Naive B cell (primary cell): ENCODE measurements at regions not wholly inside any gene's neighbourhood (a gene's known extent, or its start where the extent isn't known, plus 50 kb on each side); places are given as distances from the start of the nearest gene placed in this dataset.

Source experiments
- ATAC-seq, 2 donors: fragments of 150-1000 bp; cut with Tn5 transposase; 2 replicates each; pipeline ENCODE4 v1.10.0; 2021; ENCODE audit warnings: low read depth in 2 of 2, mild to moderate bottlenecking in 2 of 2, moderate library complexity in 2 of 2
- DNase-seq: peaks from one replicate; pipeline ENCODE4 v3.0.0; 2022
- H3K27ac Mint-ChIP-seq, 6 donors: one replicate each; pipeline ENCODE4 v1.8.0; 2020 to 2022; ENCODE audit warnings: mild to moderate bottlenecking in 6 of 6, mixed read lengths in 6 of 6, moderate library complexity in 5 of 6, inconsistent platforms in 2 of 6
- H3K27me3 Mint-ChIP-seq, 3 donors: one replicate each; pipeline ENCODE4 v1.8.0; 2021 to 2022; ENCODE audit warnings: mixed read lengths in 3 of 3, mild to moderate bottlenecking in 1 of 3
- H3K36me3 Mint-ChIP-seq, 2 donors: one replicate each; pipeline ENCODE4 v1.8.0; 2020 to 2022; ENCODE audit warnings: mixed read lengths in 2 of 2, inconsistent platforms in 1 of 2, mild to moderate bottlenecking in 1 of 2
- H3K4me1 Mint-ChIP-seq, 3 donors: one replicate each; pipeline ENCODE4 v1.8.0; 2020 to 2022; ENCODE audit warnings: mixed read lengths in 3 of 3, inconsistent platforms in 1 of 3, mild to moderate bottlenecking in 1 of 3, moderate library complexity in 1 of 3
- H3K4me3 Mint-ChIP-seq, 8 donors: one replicate each; pipeline ENCODE4 v1.8.0; 2020 to 2022; ENCODE audit warnings: mild to moderate bottlenecking in 8 of 8, mixed read lengths in 8 of 8, moderate library complexity in 8 of 8, inconsistent platforms in 2 of 8
- H3K9me3 Mint-ChIP-seq, 7 donors: one replicate each; pipeline ENCODE4 v1.8.0; 2020 to 2022; ENCODE audit warnings: mixed read lengths in 7 of 7, mild to moderate bottlenecking in 5 of 7, inconsistent platforms in 2 of 7, moderate library complexity in 1 of 7

GRCh38 chr6:93567164-93567563, 147.8 kb upstream of the EPHA7 start:
- Mint-ChIP-seq H3K4me1 (no peaks in the 10 kb centered on the region), H3K27ac (no peak overlapping the region), H3K36me3 (no peaks in the 10 kb centered on the region), H3K27me3 (no peaks in the 10 kb centered on the region), H3K9me3 (peaks cover 0 to 4% (median 0%) of the 10 kb centered on the region in 7 donors), H3K4me3 (no peak overlapping the region)
- ATAC-seq (no peak), DNase-seq (no peak)

GRCh38 chr6:93566285-93566684, 146.9 kb upstream of the EPHA7 start:
- Mint-ChIP-seq H3K36me3 (no peaks in the 10 kb centered on the region), H3K27me3 (no peaks in the 10 kb centered on the region), H3K4me3 (no peak overlapping the region), H3K4me1 (no peaks in the 10 kb centered on the region), H3K27ac (no peak overlapping the region), H3K9me3 (peaks cover 0 to 4% (median 0%) of the 10 kb centered on the region in 7 donors)
- DNase-seq (no peak), ATAC-seq (no peak)

- Mint-ChIP-seq H3K4me1 (no peaks in the 10 kb centered on the region), H3K36me3 (no peaks in the 10 kb centered on the region), H3K4me3 (no peak overlapping the region), H3K27ac (no peak overlapping the region), H3K9me3 (peaks cover 0 to 4% (median 1%) of the 10 kb centered on the region in 7 donors), H3K27me3 (no peaks in the 10 kb centered on the region)
- DNase-seq (no peak), ATAC-seq (no peak)
Observed at GRCh38 chr6:93562582-93562981, 143.2 kb upstream of the EPHA7 start.

GRCh38 chr6:93555292-93555691, 135.9 kb upstream of the EPHA7 start:
- no peak overlapping the region for H3K4me3 Mint-ChIP-seq
- H3K4me1 Mint-ChIP-seq, result no peaks in the 10 kb centered on the region
- H3K27me3 Mint-ChIP-seq, result no peaks in the 10 kb centered on the region
- ATAC-seq (no peak), DNase-seq (no peak)
- no peak overlapping the region for H3K27ac Mint-ChIP-seq
- no peaks in the 10 kb centered on the region for H3K36me3 Mint-ChIP-seq
- H3K9me3 Mint-ChIP-seq, result peaks cover 0 to 1% (median 0%) of the 10 kb centered on the region in 7 donors

GRCh38 chr6:93554018-93554417, 134.7 kb upstream of the EPHA7 start:
- Mint-ChIP-seq H3K36me3 (no peaks in the 10 kb centered on the region), H3K4me1 (no peaks in the 10 kb centered on the region), H3K27ac (no peak overlapping the region), H3K9me3 (peaks cover 0 to under 1% (median 0%) of the 10 kb centered on the region in 7 donors), H3K4me3 (no peak overlapping the region), H3K27me3 (no peaks in the 10 kb centered on the region)
- DNase-seq (no peak), ATAC-seq (no peak)

- no peak overlapping the region for H3K27ac Mint-ChIP-seq
- H3K27me3 Mint-ChIP-seq, result no peaks in the 10 kb centered on the region
- H3K4me1 Mint-ChIP-seq, result no peaks in the 10 kb centered on the region
- DNase-seq (no peak), ATAC-seq (no peak)
- peaks cover 0 to 6% (median 1%) of the 10 kb centered on the region in 7 donors for H3K9me3 Mint-ChIP-seq
- no peak overlapping the region for H3K4me3 Mint-ChIP-seq
- H3K36me3 Mint-ChIP-seq, result no peaks in the 10 kb centered on the region
Observed at GRCh38 chr6:93550551-93551276, 131.4 kb upstream of the EPHA7 start.

GRCh38 chr6:93549868-93550267, 130.5 kb upstream of the EPHA7 start:
- Mint-ChIP-seq H3K27ac (no peak overlapping the region), H3K4me1 (no peaks in the 10 kb centered on the region), H3K36me3 (no peaks in the 10 kb centered on the region), H3K9me3 (peaks cover 0 to 8% (median 3%) of the 10 kb centered on the region in 7 donors), H3K4me3 (no peak overlapping the region), H3K27me3 (no peaks in the 10 kb centered on the region)
- ATAC-seq, result no peak
- DNase-seq, result no peak

- H3K27me3 Mint-ChIP-seq, result no peaks in the 10 kb centered on the region
- DNase-seq, result no peak
- no peaks in the 10 kb centered on the region for H3K36me3 Mint-ChIP-seq
- no peaks in the 10 kb centered on the region for H3K4me1 Mint-ChIP-seq
- ATAC-seq, result no peak
- no peak overlapping the region for H3K4me3 Mint-ChIP-seq
- no peaks in the 10 kb centered on the region for H3K9me3 Mint-ChIP-seq
- no peak overlapping the region for H3K27ac Mint-ChIP-seq
Observed at GRCh38 chr6:93524671-93525451, 105.5 kb upstream of the EPHA7 start.

GRCh38 chr6:93523365-93523764, 104.0 kb upstream of the EPHA7 start:
- Mint-ChIP-seq H3K36me3 (no peaks in the 10 kb centered on the region), H3K27ac (no peak overlapping the region), H3K4me3 (no peak overlapping the region), H3K27me3 (no peaks in the 10 kb centered on the region), H3K9me3 (peaks cover 0 to 5% (median 0%) of the 10 kb centered on the region in 7 donors), H3K4me1 (no peaks in the 10 kb centered on the region)
- no peak for DNase-seq
- no peak for ATAC-seq

GRCh38 chr6:93516441-93516840, 97.1 kb upstream of the EPHA7 start:
- H3K27ac Mint-ChIP-seq, result no peak overlapping the region
- peaks cover 0 to 8% (median 3%) of the 10 kb centered on the region in 7 donors for H3K9me3 Mint-ChIP-seq
- ATAC-seq, result no peak

GRCh38 chr6:93515736-93516135, 96.4 kb upstream of the EPHA7 start:
- no peak overlapping the region for H3K27ac Mint-ChIP-seq
- no peaks in the 10 kb centered on the region for H3K36me3 Mint-ChIP-seq
- peaks cover 0 to 8% (median 3%) of the 10 kb centered on the region in 7 donors for H3K9me3 Mint-ChIP-seq
- no peak overlapping the region for H3K4me3 Mint-ChIP-seq
- H3K4me1 Mint-ChIP-seq, result no peaks in the 10 kb centered on the region
- DNase-seq (no peak), ATAC-seq (no peak)
- H3K27me3 Mint-ChIP-seq, result no peaks in the 10 kb centered on the region

More at GRCh38 chr6:93516441-93516840, 97.1 kb upstream of the EPHA7 start:
- Mint-ChIP-seq H3K4me3 (no peak overlapping the region), H3K36me3 (no peaks in the 10 kb centered on the region), H3K4me1 (no peaks in the 10 kb centered on the region), H3K27me3 (no peaks in the 10 kb centered on the region)
- no peak for DNase-seq

- H3K36me3 Mint-ChIP-seq, result no peaks in the 10 kb centered on the region
- no peak overlapping the region for H3K27ac Mint-ChIP-seq
- no peaks in the 10 kb centered on the region for H3K27me3 Mint-ChIP-seq
- H3K4me3 Mint-ChIP-seq, result no peak overlapping the region
- ATAC-seq (no peak), DNase-seq (no peak)
- peaks cover 0 to 15% (median 0%) of the 10 kb centered on the region in 7 donors for H3K9me3 Mint-ChIP-seq
- H3K4me1 Mint-ChIP-seq, result no peaks in the 10 kb centered on the region
Observed at GRCh38 chr6:93498713-93499112, 79.4 kb upstream of the EPHA7 start.

GRCh38 chr6:93496548-93496947, 77.2 kb upstream of the EPHA7 start:
- Mint-ChIP-seq H3K27me3 (no peaks in the 10 kb centered on the region), H3K4me1 (no peaks in the 10 kb centered on the region), H3K9me3 (peaks cover 0 to 3% (median 0%) of the 10 kb centered on the region in 7 donors), H3K36me3 (no peaks in the 10 kb centered on the region), H3K4me3 (no peak overlapping the region), H3K27ac (no peak overlapping the region)
- no peak for DNase-seq
- ATAC-seq, result no peak

- H3K9me3 Mint-ChIP-seq, result peaks cover 0 to 6% (median 0%) of the 10 kb centered on the region in 7 donors
- no peak overlapping the region for H3K4me3 Mint-ChIP-seq
- H3K27me3 Mint-ChIP-seq, result no peaks in the 10 kb centered on the region
- ATAC-seq, result no peak
- DNase-seq, result no peak
- no peaks in the 10 kb centered on the region for H3K36me3 Mint-ChIP-seq
- no peak overlapping the region for H3K27ac Mint-ChIP-seq
- H3K4me1 Mint-ChIP-seq, result no peaks in the 10 kb centered on the region
Observed at GRCh38 chr6:93494057-93494456, 74.7 kb upstream of the EPHA7 start.
